GM12874 (cell line): ENCODE measurements at regions not wholly inside any gene's neighbourhood (a gene's known extent, or its start where the extent isn't known, plus 50 kb on each side); places are given as distances from the start of the nearest gene placed in this dataset.

Experiments
- CTCF ChIP-seq: IDR thresholded peaks from 2 replicates; pipeline ENCODE4 v1.5.1; 2011; ENCODE audit warnings: low read depth, mild to moderate bottlenecking, control low read depth, low read length, moderate library complexity; ENCODE audit not compliant: insufficient read depth

GRCh38 chr10:44459671-44460070, 74.8 kb upstream of the CXCL12 start:
- TF ChIP-seq CTCF = no peak

GRCh38 chr10:44460416-44460815, 75.5 kb upstream of the CXCL12 start:
- TF ChIP-seq CTCF = no peak

- TF ChIP-seq CTCF = no peak
Measured at GRCh38 chr10:44462338-44462914, 77.5 kb upstream of the CXCL12 start.

GRCh38 chr10:44463511-44464121, 78.7 kb upstream of the CXCL12 start:
- TF ChIP-seq CTCF = no peak

GRCh38 chr10:44464503-44464902, 79.6 kb upstream of the CXCL12 start:
- TF ChIP-seq CTCF = no peak

- no peak for TF ChIP-seq CTCF
Measured at GRCh38 chr10:44465401-44466115, 80.7 kb upstream of the CXCL12 start.

- no peak for TF ChIP-seq CTCF
Measured at GRCh38 chr10:44466236-44466635, 81.3 kb upstream of the CXCL12 start.
